Thymus (tissue), 11 donors: ENCODE measurements at regions not wholly inside any gene's neighbourhood (a gene's known extent, or its start where the extent isn't known, plus 50 kb on each side); places are given as distances from the start of the nearest gene placed in this dataset.

Experiments used
- DNase-seq, 9 donors: peaks; one replicate each; pipeline ENCODE4 v3.0.0-alpha.2; 2013; ENCODE audit warnings: low spot score in 9 of 9, low read depth in 6 of 9, missing footprints in 1 of 9
- H3K27ac ChIP-seq, 2 donors: one replicate each; pipeline ENCODE4 v1.5.1; 2013; ENCODE audit warnings: control low read depth in 1 of 2, low read depth in 1 of 2, low read length in 1 of 2, mild to moderate bottlenecking in 1 of 2, moderate library complexity in 1 of 2
- H3K27me3 ChIP-seq, 2 donors: one replicate each; pipeline ENCODE4 v1.5.1; 2013; ENCODE audit warnings: low read length in 1 of 2; ENCODE audit not compliant: control insufficient read depth in 2 of 2, insufficient read depth in 1 of 2
- H3K36me3 ChIP-seq, 2 donors: one replicate each; pipeline ENCODE4 v1.5.1; 2013; ENCODE audit warnings: low read length in 1 of 2, mild to moderate bottlenecking in 1 of 2, moderate library complexity in 1 of 2; ENCODE audit not compliant: control insufficient read depth in 2 of 2, insufficient read depth in 2 of 2
- H3K4me1 ChIP-seq, 2 donors: one replicate each; pipeline ENCODE4 v1.5.1; 2013; ENCODE audit warnings: low read length in 2 of 2; ENCODE audit not compliant: control insufficient read depth in 2 of 2, insufficient read depth in 2 of 2
- H3K4me3 ChIP-seq, 2 donors: one replicate each; pipeline ENCODE4 v1.5.1; 2013; ENCODE audit warnings: low read length in 2 of 2, control low read depth in 1 of 2, mild to moderate bottlenecking in 1 of 2
- H3K9me3 ChIP-seq, 2 donors: one replicate each; pipeline ENCODE4 v1.5.1; 2013; ENCODE audit warnings: low read length in 1 of 2, mild to moderate bottlenecking in 1 of 2; ENCODE audit not compliant: control insufficient read depth in 2 of 2, insufficient read depth in 1 of 2
- WGBS: extraction: QIAGEN DNeasy Blood & Tissue Kit; methylation state at CpG from one replicate; pipeline ENCODE4 v1.1.7; 2013; 5-methylcytosine and 5-hydroxymethylcytosine counted together
- donor health status: healthy.

- Histone ChIP-seq H3K9me3 (no peaks in the 10 kb centered on the region), H3K36me3 (no peaks in the 10 kb centered on the region), H3K4me3 (no peak overlapping the region), H3K27me3 (no peaks in the 10 kb centered on the region), H3K27ac (no peak overlapping the region), H3K4me1 (no peaks in the 10 kb centered on the region)
- no peak for DNase-seq
- 96% methylated on average over 3 of the region's 3 CpGs for WGBS
These were observed 287.9 kb upstream of the PKDCC start for GRCh38 chr2:41759880-41760279.

- no peaks in the 10 kb centered on the region for H3K36me3 ChIP-seq
- no peak overlapping the region for H3K4me3 ChIP-seq
- DNase-seq = no peak
- H3K27ac ChIP-seq = no peak overlapping the region
- H3K27me3 ChIP-seq = no peaks in the 10 kb centered on the region
- H3K9me3 ChIP-seq = no peaks in the 10 kb centered on the region
- no peaks in the 10 kb centered on the region for H3K4me1 ChIP-seq
- WGBS = 90% methylated on average over 4 of the region's 4 CpGs
These were observed 284.7 kb upstream of the PKDCC start for GRCh38 chr2:41763141-41763540.

GRCh38 chr2:41764131-41764530 lies 283.7 kb upstream of the PKDCC start:
- Histone ChIP-seq H3K9me3 (no peaks in the 10 kb centered on the region), H3K4me1 (no peaks in the 10 kb centered on the region), H3K27me3 (no peaks in the 10 kb centered on the region), H3K4me3 (no peak overlapping the region), H3K27ac (no peak overlapping the region), H3K36me3 (no peaks in the 10 kb centered on the region)
- 96% methylated on average over 1 of the region's 1 CpG for WGBS
- no peak for DNase-seq

- no peaks in the 10 kb centered on the region for H3K36me3 ChIP-seq
- no peaks in the 10 kb centered on the region for H3K9me3 ChIP-seq
- no peak for DNase-seq
- no peak overlapping the region for H3K27ac ChIP-seq
- H3K4me1 ChIP-seq = no peaks in the 10 kb centered on the region
- 74% methylated on average over 2 of the region's 2 CpGs for WGBS
- H3K4me3 ChIP-seq = no peak overlapping the region
- no peaks in the 10 kb centered on the region for H3K27me3 ChIP-seq
These were observed 282.9 kb upstream of the PKDCC start for GRCh38 chr2:41764919-41765318.

GRCh38 chr2:41768310-41768709 lies 279.5 kb upstream of the PKDCC start:
- Histone ChIP-seq H3K4me3 (no peak overlapping the region), H3K36me3 (no peaks in the 10 kb centered on the region), H3K27me3 (no peaks in the 10 kb centered on the region), H3K4me1 (no peaks in the 10 kb centered on the region), H3K9me3 (no peaks in the 10 kb centered on the region), H3K27ac (no peak overlapping the region)
- WGBS = 75% methylated on average over 6 of the region's 6 CpGs
- DNase-seq = no peak

- H3K36me3 ChIP-seq = no peaks in the 10 kb centered on the region
- H3K4me3 ChIP-seq = no peak overlapping the region
- H3K9me3 ChIP-seq = no peaks in the 10 kb centered on the region
- no peaks in the 10 kb centered on the region for H3K27me3 ChIP-seq
- no peaks in the 10 kb centered on the region for H3K4me1 ChIP-seq
- 98% methylated on average over 1 of the region's 1 CpG for WGBS
- no peak overlapping the region for H3K27ac ChIP-seq
- no peak for DNase-seq
These were observed 276.1 kb upstream of the PKDCC start for GRCh38 chr2:41771710-41772109.

- 96% methylated on average over 4 of the region's 4 CpGs for WGBS
- no peaks in the 10 kb centered on the region for H3K36me3 ChIP-seq
- no peak overlapping the region for H3K27ac ChIP-seq
- H3K27me3 ChIP-seq = no peaks in the 10 kb centered on the region
- H3K4me1 ChIP-seq = no peaks in the 10 kb centered on the region
- H3K9me3 ChIP-seq = no peaks in the 10 kb centered on the region
- no peak overlapping the region for H3K4me3 ChIP-seq
- no peak for DNase-seq
These were observed 275.1 kb upstream of the PKDCC start for GRCh38 chr2:41772697-41773096.

GRCh38 chr2:41774011-41774605 lies 273.7 kb upstream of the PKDCC start:
- DNase-seq = no peak
- Histone ChIP-seq H3K4me1 (no peaks in the 10 kb centered on the region), H3K36me3 (no peaks in the 10 kb centered on the region), H3K27me3 (no peaks in the 10 kb centered on the region), H3K9me3 (no peaks in the 10 kb centered on the region), H3K27ac (no peak overlapping the region), H3K4me3 (no peak overlapping the region)
- WGBS = 94% methylated on average over 3 of the region's 3 CpGs

GRCh38 chr2:41775366-41776025 lies 272.3 kb upstream of the PKDCC start:
- no peak for DNase-seq
- WGBS = 91% methylated on average over 4 of the region's 4 CpGs

More at GRCh38 chr2:41775366-41776025, 272.3 kb upstream of the PKDCC start:
- no peaks in the 10 kb centered on the region for H3K4me1 ChIP-seq
- no peak overlapping the region for H3K27ac ChIP-seq
- no peaks in the 10 kb centered on the region for H3K36me3 ChIP-seq
- no peaks in the 10 kb centered on the region for H3K9me3 ChIP-seq
- no peaks in the 10 kb centered on the region for H3K27me3 ChIP-seq
- no peak overlapping the region for H3K4me3 ChIP-seq
